Stomach (tissue), 8 donors: ENCODE measurements at regions not wholly inside any gene's neighbourhood (a gene's known extent, or its start where the extent isn't known, plus 50 kb on each side); places are given as distances from the start of the nearest gene placed in this dataset.

Experiments used
- DNase-seq, 2 donors: peaks; one replicate each; pipeline versions ENCODE4 v3.0.0 to v3.0.0-alpha.2; 2013 to 2019
- H3K27ac ChIP-seq, 5 donors: fragments of 200-600 bp in 4 of 5; sonication (generic) in 4 of 5; one replicate each; pipeline ENCODE4 v1.5.1; 2013 to 2019; ENCODE audit warnings: mild to moderate bottlenecking in 1 of 5, moderate library complexity in 1 of 5
- H3K27me3 ChIP-seq, 3 donors: fragments of 200-600 bp; sonication (generic); one replicate each; pipeline ENCODE4 v1.5.1; 2017 to 2019; ENCODE audit warnings: mixed run types in 1 of 3
- H3K36me3 ChIP-seq, 4 donors: fragments of 200-600 bp; sonication (generic); 1 replicate in 3 of 4; 2 replicates in 1 of 4; pipeline ENCODE4 v1.5.1; 2016 to 2019
- H3K4me1 ChIP-seq, 4 donors: fragments of 200-600 bp; sonication (generic); one replicate each; pipeline ENCODE4 v1.5.1; 2016 to 2019
- H3K4me3 ChIP-seq, 4 donors: fragments of 200-600 bp; sonication (generic) in 3 of 4; one replicate each; pipeline ENCODE4 v1.5.1; 2016 to 2019; ENCODE audit warnings: mild to moderate bottlenecking in 1 of 4
- H3K9me3 ChIP-seq, 4 donors: fragments of 200-600 bp; sonication (generic); one replicate each; pipeline ENCODE4 v1.5.1; 2016 to 2019
- EP300 ChIP-seq: sonication (generic); formaldehyde crosslinking; IDR thresholded peaks from one replicate; pipeline ENCODE4 v1.6.1; 2017; ENCODE audit warnings: antibody characterized with exemption
- POLR2A ChIP-seq, 4 donors: fragments of 450-650 bp; IDR thresholded peaks; one replicate each; pipeline ENCODE4 v1.6.1; 2016; ENCODE audit warnings: antibody characterized with exemption in 4 of 4, control low read depth in 2 of 4, mild to moderate bottlenecking in 1 of 4, moderate library complexity in 1 of 4
- POLR2AphosphoS5 ChIP-seq, 3 donors: sonication (generic); formaldehyde crosslinking; IDR thresholded peaks; one replicate each; pipeline ENCODE4 v1.6.1; 2016; ENCODE audit warnings: antibody characterized with exemption in 3 of 3
- WGBS, 5 donors: extraction: QIAGEN DNeasy Blood & Tissue Kit in 3 of 5; methylation state at CpG; one replicate each; pipeline versions ENCODE4 v1.1.5 to v1.1.7; 2013 to 2018; 5-methylcytosine and 5-hydroxymethylcytosine counted together
- intact Hi-C: fragments of 100-400 bp; cut with DNase I; formaldehyde crosslinking; loops from one replicate; pipeline ENCODE4 v1.15.1; 2023; ENCODE audit warnings: low total_unique reads
- TF ChIP-seq, protein P1 (sequence below), 7 experiments: fragments of 450-650 bp in 4 of 7; fragments of 200-600 bp in 3 of 7; sonication (generic) in 3 of 7; IDR thresholded peaks; one replicate each; pipeline ENCODE4 v1.5.1; 2016 to 2019; ENCODE audit warnings: antibody characterized with exemption in 7 of 7, control low read depth in 2 of 7, mild to moderate bottlenecking in 1 of 7
- donor health status: healthy with polysubstance abuse.
- donor health status: Bipolar disorder and iron deficiency.
- donor health status: healthy.

DNA sequence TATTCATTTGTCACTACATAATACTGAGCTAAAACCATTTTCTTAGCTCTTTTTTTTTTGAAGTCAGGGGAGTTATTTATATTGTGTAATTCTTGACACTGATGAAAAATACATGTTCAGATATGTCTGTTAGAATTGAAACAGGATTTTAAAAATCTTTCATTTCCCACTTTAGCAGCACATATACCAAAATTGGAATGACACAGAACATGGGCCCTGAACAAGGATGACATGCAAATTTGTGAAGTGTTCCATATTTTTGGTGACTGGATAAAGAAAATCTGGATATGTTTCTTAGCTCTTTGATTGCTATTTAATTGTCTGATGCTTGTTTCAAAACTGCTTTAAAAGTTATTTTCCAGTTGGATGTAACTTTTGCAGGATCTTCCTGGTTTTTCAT, 1963.9 kb upstream of the LRRTM1 start:
- TF ChIP-seq EP300 (no peak), POLR2AphosphoS5 (IDR thresholded peaks at IDR 0.05) (no peak), POLR2A (IDR thresholded peaks at IDR 0.05) (no peak)
- TF ChIP-seq, protein P1, sequence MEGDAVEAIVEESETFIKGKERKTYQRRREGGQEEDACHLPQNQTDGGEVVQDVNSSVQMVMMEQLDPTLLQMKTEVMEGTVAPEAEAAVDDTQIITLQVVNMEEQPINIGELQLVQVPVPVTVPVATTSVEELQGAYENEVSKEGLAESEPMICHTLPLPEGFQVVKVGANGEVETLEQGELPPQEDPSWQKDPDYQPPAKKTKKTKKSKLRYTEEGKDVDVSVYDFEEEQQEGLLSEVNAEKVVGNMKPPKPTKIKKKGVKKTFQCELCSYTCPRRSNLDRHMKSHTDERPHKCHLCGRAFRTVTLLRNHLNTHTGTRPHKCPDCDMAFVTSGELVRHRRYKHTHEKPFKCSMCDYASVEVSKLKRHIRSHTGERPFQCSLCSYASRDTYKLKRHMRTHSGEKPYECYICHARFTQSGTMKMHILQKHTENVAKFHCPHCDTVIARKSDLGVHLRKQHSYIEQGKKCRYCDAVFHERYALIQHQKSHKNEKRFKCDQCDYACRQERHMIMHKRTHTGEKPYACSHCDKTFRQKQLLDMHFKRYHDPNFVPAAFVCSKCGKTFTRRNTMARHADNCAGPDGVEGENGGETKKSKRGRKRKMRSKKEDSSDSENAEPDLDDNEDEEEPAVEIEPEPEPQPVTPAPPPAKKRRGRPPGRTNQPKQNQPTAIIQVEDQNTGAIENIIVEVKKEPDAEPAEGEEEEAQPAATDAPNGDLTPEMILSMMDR (IDR thresholded peaks at IDR 0.05): no peak
- Histone ChIP-seq H3K4me3 (no peak overlapping the region), H3K27me3 (no peaks in the 10 kb centered on the region), H3K4me1 (no peaks in the 10 kb centered on the region), H3K27ac (no peak overlapping the region), H3K9me3 (no peaks in the 10 kb centered on the region), H3K36me3 (no peaks in the 10 kb centered on the region)
- intact Hi-C loops: no loop called here
- DNase-seq: no peak

DNA sequence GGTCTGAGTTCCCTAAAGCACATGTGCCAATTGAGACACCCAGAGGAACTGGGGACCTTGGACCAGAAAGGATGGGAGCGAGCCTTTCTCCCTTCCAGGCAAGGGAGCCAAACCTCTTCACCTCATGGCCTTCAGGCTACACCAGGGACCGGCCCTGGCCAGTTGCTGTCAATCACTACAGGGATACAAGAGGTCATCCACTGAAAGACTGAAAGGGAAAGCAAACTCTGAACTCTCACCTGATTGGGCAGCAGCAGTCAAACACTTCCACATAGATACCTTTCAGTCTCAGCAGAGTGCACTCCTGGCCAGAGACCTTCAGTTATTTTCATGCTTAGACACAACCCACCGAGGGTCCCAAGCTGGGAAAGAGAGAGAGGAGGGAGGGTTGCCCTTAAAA, 1956.0 kb upstream of the LRRTM1 start:
- Histone ChIP-seq H3K4me3 (no peak overlapping the region), H3K36me3 (no peaks in the 10 kb centered on the region), H3K27ac (no peak overlapping the region), H3K4me1 (no peaks in the 10 kb centered on the region), H3K27me3 (no peaks in the 10 kb centered on the region), H3K9me3 (no peaks in the 10 kb centered on the region)
- TF ChIP-seq POLR2A (IDR thresholded peaks at IDR 0.05) (no peak), EP300 (no peak), POLR2AphosphoS5 (IDR thresholded peaks at IDR 0.05) (no peak)
- TF ChIP-seq, protein P1 (IDR thresholded peaks at IDR 0.05): no peak
- intact Hi-C loops: no loop called here
- DNase-seq: no peak
- 71 to 92% (median 85%) methylated on average over 2 to 3 of the region's 3 CpGs for WGBS, 5 donors

DNA sequence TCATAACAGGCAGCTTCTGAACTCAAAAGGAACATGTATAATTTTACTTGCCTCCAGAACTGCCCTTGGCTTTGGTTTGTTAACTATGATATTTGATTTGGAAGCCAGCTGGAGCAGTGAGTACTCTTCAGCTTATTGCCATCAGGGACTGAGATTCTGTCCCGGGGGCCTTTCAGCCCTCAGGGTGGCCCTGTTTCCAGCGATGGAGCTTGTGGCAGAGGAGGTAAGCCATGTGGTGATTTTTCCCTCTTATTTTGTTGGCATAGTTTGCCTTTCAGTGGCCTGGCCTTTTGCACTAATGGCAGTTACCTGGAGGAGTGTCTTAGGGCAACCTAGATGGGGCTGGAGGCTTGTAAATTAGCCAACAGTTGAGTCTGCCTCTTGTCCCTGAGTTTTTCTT, 1955.0 kb upstream of the LRRTM1 start:
- Histone ChIP-seq H3K36me3 (no peaks in the 10 kb centered on the region), H3K27ac (no peak overlapping the region), H3K27me3 (no peaks in the 10 kb centered on the region), H3K9me3 (peaks cover 0 to 4% (median 0%) of the 10 kb centered on the region in 4 donors), H3K4me1 (no peaks in the 10 kb centered on the region), H3K4me3 (no peak overlapping the region)
- intact Hi-C loops: no loop called here
- no peak for DNase-seq
- WGBS, 5 donors: 63 to 92% (median 82%) methylated on average over 2 of the region's 2 CpGs
- TF ChIP-seq, protein P1 (IDR thresholded peaks at IDR 0.05): no peak
- TF ChIP-seq POLR2AphosphoS5 (IDR thresholded peaks at IDR 0.05) (no peak), EP300 (no peak), POLR2A (IDR thresholded peaks at IDR 0.05) (no peak)

DNA sequence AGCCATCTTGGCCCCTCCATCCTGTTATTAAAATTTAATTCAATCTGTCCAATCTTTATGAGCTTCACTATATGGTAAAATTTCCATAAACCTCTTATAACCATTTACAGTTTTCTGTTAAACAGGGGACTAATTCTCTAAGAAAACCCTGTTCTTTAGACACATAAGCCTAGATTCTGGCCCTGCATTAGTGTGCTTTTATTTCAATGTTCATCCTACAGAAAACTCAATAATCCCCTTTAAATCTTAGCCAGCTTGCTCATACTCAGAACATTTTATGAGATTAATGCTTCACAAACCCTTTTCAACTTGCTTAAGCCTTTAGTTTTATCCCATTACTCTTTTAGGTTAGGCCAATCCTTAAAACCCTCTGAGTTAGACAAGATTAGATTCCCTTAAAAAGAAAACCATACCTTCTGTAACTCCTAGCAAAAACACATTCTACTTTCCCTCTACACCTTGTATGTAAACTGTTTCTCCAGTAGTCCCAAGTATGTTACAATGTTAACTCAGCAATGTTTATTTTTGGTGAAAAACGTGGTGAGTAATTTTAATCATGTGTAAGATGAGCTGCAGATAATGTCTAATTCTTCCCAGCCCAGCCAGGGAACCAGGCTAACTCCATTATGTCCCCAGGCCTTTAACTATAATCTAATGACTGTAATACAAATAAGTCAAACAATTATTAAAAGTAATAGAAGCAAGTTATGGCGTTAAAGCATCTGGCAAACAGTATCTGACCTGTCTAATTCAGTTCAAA, 1953.4 kb upstream of the LRRTM1 start:
- Histone ChIP-seq H3K27ac (no peak overlapping the region), H3K4me3 (no peak overlapping the region), H3K4me1 (no peaks in the 10 kb centered on the region), H3K9me3 (peaks cover 0 to 4% (median 0%) of the 10 kb centered on the region in 4 donors), H3K27me3 (no peaks in the 10 kb centered on the region), H3K36me3 (no peaks in the 10 kb centered on the region)
- no peak for DNase-seq
- intact Hi-C loops: no loop called here
- 21 to 29% (median 22%) methylated on average over 2 of the region's 2 CpGs for WGBS, 5 donors
- TF ChIP-seq POLR2AphosphoS5 (IDR thresholded peaks at IDR 0.05): no peak
- TF ChIP-seq POLR2A (IDR thresholded peaks at IDR 0.05): no peak
- TF ChIP-seq EP300: no peak
- TF ChIP-seq, protein P1 (IDR thresholded peaks at IDR 0.05): no peak
